Gastroesophageal sphincter (tissue), 4 donors: ENCODE measurements at regions not wholly inside any gene's neighbourhood (a gene's known extent, or its start where the extent isn't known, plus 50 kb on each side); places are given as distances from the start of the nearest gene placed in this dataset.

Experiments used
- ATAC-seq: fragments of 150-250 bp; one replicate; pipeline ENCODE4 v1.9.1; 2016; ENCODE audit warnings: mild to moderate bottlenecking, moderate library complexity
- H3K27ac ChIP-seq, 4 donors: fragments of 200-600 bp; sonication (generic) in 3 of 4; 1 replicate in 3 of 4; 2 replicates in 1 of 4; pipeline ENCODE4 v1.5.1; 2016 to 2019
- H3K27me3 ChIP-seq: fragments of 200-600 bp; sonication (generic); one replicate; pipeline ENCODE4 v1.5.1; 2019
- H3K36me3 ChIP-seq, 2 donors: fragments of 200-600 bp; sonication (generic); one replicate each; pipeline ENCODE4 v1.5.1; 2019; ENCODE audit warnings: control low read depth in 1 of 2
- H3K4me1 ChIP-seq, 3 donors: fragments of 200-600 bp; sonication (generic); 1 replicate in 2 of 3; 2 replicates in 1 of 3; pipeline ENCODE4 v1.5.1; 2016 to 2019; ENCODE audit warnings: control low read depth in 2 of 3
- H3K4me3 ChIP-seq, 2 donors: fragments of 200-600 bp; sonication (generic); one replicate each; pipeline ENCODE4 v1.5.1; 2019; ENCODE audit warnings: mild to moderate bottlenecking in 1 of 2, moderate library complexity in 1 of 2
- H3K9me3 ChIP-seq, 3 donors: fragments of 200-600 bp; sonication (generic); one replicate each; pipeline ENCODE4 v1.5.1; 2017 to 2019; ENCODE audit warnings: control low read depth in 2 of 3
- EP300 ChIP-seq: sonication (generic); formaldehyde crosslinking; IDR thresholded peaks from one replicate; pipeline ENCODE4 v1.6.1; 2017; ENCODE audit warnings: antibody characterized with exemption, mild to moderate bottlenecking
- POLR2A ChIP-seq, 2 donors: fragments of 450-650 bp; IDR thresholded peaks; one replicate each; pipeline ENCODE4 v1.6.1; 2017; ENCODE audit warnings: antibody characterized with exemption in 2 of 2, mild to moderate bottlenecking in 2 of 2, moderate library complexity in 1 of 2
- POLR2AphosphoS5 ChIP-seq: sonication (generic); formaldehyde crosslinking; IDR thresholded peaks from one replicate; pipeline ENCODE4 v1.6.1; 2017; ENCODE audit warnings: antibody characterized with exemption
- WGBS, 2 donors: methylation state at CpG; one replicate each; pipeline ENCODE4 v1.1.5; 2018; ENCODE audit warnings: low coverage in 1 of 2; 5-methylcytosine and 5-hydroxymethylcytosine counted together
- TF ChIP-seq, protein P1 (sequence below), 4 experiments: fragments of 200-600 bp in 2 of 4; fragments of 450-650 bp in 2 of 4; sonication (generic) in 1 of 4; IDR thresholded peaks; one replicate each; pipeline ENCODE4 v1.5.1; 2017 to 2019; ENCODE audit warnings: antibody characterized with exemption in 4 of 4, mild to moderate bottlenecking in 2 of 4, moderate library complexity in 2 of 4

DNA sequence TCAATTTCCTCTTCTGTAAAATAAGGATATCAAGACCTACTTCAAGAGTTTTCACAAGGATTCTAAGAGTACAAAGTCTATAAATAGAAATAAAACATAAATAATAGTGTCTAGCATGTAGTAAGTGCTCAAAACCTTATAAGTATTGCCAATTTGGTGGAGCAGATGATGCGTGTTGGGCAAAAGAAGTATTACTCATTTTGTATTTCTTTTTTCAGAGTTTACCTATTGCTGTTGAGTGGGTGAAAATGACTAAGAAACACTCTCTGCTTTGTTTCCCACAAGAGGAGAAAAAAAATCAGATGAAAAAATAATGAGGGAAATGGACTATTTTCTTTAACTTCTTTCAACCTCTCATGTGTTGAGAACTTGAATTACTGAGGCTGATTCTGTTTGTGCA is 103.3 kb upstream of the KCNK2 start:
- TF ChIP-seq, protein P1, sequence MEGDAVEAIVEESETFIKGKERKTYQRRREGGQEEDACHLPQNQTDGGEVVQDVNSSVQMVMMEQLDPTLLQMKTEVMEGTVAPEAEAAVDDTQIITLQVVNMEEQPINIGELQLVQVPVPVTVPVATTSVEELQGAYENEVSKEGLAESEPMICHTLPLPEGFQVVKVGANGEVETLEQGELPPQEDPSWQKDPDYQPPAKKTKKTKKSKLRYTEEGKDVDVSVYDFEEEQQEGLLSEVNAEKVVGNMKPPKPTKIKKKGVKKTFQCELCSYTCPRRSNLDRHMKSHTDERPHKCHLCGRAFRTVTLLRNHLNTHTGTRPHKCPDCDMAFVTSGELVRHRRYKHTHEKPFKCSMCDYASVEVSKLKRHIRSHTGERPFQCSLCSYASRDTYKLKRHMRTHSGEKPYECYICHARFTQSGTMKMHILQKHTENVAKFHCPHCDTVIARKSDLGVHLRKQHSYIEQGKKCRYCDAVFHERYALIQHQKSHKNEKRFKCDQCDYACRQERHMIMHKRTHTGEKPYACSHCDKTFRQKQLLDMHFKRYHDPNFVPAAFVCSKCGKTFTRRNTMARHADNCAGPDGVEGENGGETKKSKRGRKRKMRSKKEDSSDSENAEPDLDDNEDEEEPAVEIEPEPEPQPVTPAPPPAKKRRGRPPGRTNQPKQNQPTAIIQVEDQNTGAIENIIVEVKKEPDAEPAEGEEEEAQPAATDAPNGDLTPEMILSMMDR (IDR thresholded peaks at IDR 0.05), result no peak
- TF ChIP-seq EP300 (no peak), POLR2AphosphoS5 (no peak), POLR2A (IDR thresholded peaks at IDR 0.05) (no peak)
- H3K4me3 ChIP-seq, result no peak overlapping the region
- 88 to 94% methylated on average over 1 of the region's 1 CpG for WGBS, 2 donors

DNA sequence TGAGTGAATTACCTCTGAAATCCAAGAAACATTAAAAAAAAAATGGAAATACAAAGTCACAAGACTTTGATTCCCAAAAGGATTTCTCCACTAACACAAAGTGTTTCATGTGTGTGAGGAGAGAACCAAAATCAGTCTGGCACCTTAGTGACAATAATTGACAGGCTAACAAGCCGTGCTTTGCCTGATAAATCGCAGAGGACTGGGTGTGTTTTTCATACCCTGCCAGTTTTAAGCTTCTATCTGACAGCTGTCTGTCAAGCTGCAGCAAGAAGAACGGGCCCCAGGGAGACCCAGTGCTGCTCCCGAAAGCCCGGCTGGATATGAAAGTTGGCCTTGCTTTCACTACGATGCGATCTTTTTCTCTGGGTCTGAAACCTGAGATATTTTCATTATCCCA is 101.6 kb upstream of the KCNK2 start:
- no peaks in the 10 kb centered on the region for H3K27me3 ChIP-seq
- WGBS, 2 donors, result 71 to 82% methylated on average over 7 of the region's 7 CpGs
- H3K4me1 ChIP-seq, result no peaks in the 10 kb centered on the region
- no peak for ATAC-seq
- peaks cover 0 to 16% (median 0%) of the 10 kb centered on the region in 3 donors for H3K9me3 ChIP-seq
- H3K27ac ChIP-seq, result no peak overlapping the region
- no peaks in the 10 kb centered on the region for H3K36me3 ChIP-seq
- TF ChIP-seq POLR2A (IDR thresholded peaks at IDR 0.05) (no peak), POLR2AphosphoS5 (no peak), EP300 (no peak)
- TF ChIP-seq, protein P1 (IDR thresholded peaks at IDR 0.05), result no peak
- H3K4me3 ChIP-seq, result no peak overlapping the region

More for the DNA sequence above, 103.3 kb upstream of the KCNK2 start:
- no peak overlapping the region for H3K27ac ChIP-seq
- no peak for ATAC-seq
- H3K9me3 ChIP-seq, result no peaks in the 10 kb centered on the region
- H3K27me3 ChIP-seq, result peaks cover 6% of the 10 kb centered on the region
- no peaks in the 10 kb centered on the region for H3K4me1 ChIP-seq
- no peaks in the 10 kb centered on the region for H3K36me3 ChIP-seq

DNA sequence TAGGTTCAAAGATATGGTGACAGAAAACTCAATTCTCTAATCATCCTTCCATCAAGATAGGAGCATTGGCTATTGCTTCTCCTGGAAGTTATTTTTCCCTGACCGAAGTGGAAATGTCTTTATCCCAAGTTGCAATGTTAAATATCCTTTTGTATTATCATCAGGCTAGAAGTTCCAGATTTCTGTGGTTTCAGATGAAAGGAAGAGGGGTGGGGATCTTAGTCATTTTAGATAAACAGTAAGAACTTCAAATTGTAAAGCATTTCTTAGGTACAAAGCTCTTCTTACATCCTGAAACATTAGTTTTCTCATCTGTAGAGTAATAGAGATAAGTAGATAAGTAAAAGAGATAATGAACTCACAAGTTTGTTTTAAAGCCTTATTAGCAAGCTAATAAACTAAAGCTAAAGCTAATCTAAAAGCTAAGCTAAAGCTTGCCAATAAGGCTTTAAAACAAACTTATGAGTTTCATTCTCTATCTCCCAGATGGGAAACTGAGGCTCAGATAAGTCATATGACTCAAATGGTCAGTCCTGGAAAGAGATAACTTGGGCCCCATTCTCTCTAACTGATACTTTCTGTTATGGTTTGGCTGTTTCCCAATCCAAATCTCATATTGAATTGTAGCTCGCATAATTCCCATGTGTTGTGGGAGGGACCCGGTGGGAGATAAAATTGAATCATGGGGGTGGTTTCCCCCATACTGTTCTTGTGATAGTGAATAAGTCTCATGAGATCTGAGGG is 99.2 kb upstream of the KCNK2 start:
- Histone ChIP-seq H3K27me3 (no peaks in the 10 kb centered on the region), H3K4me1 (no peaks in the 10 kb centered on the region), H3K4me3 (no peak overlapping the region), H3K36me3 (no peaks in the 10 kb centered on the region), H3K9me3 (peaks cover 0 to 16% (median 0%) of the 10 kb centered on the region in 3 donors), H3K27ac (no peak overlapping the region)
- 86 to 92% methylated on average over 2 to 3 of the region's 3 CpGs for WGBS, 2 donors
- TF ChIP-seq EP300 (no peak), POLR2A (IDR thresholded peaks at IDR 0.05) (no peak), POLR2AphosphoS5 (no peak)
- TF ChIP-seq, protein P1 (IDR thresholded peaks at IDR 0.05), result no peak
- no peak for ATAC-seq

DNA sequence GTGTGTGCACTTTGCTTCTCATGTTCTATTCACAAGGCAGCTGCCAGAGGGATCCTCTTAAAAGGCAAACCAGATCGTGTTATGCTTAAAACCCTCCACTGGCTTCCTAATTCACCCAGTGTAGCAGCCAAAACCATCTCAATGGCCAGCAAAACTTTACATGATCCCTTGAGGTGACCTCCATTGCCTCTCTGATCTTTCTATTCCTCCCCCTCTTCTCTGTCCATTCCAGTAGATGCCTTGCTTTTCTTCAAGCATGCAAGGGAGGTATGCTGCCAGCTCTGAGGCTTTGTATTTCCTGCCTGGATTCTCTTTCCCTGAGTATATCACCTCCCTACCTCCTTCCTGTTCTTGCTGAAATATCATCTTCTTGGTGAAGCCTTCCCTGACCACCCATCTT is 93.2 kb upstream of the KCNK2 start:
- Histone ChIP-seq H3K36me3 (no peaks in the 10 kb centered on the region), H3K4me1 (no peaks in the 10 kb centered on the region), H3K9me3 (peaks cover 0 to 15% (median 0%) of the 10 kb centered on the region in 3 donors), H3K27me3 (no peaks in the 10 kb centered on the region), H3K4me3 (no peak overlapping the region), H3K27ac (no peak overlapping the region)
- no peak for TF ChIP-seq POLR2AphosphoS5
- TF ChIP-seq POLR2A (IDR thresholded peaks at IDR 0.05), result no peak
- no peak for TF ChIP-seq EP300
- TF ChIP-seq, protein P1 (IDR thresholded peaks at IDR 0.05), result no peak
- ATAC-seq, result no peak
- 50% methylated on average over 1 of the region's 1 CpG; no CpG with 5 or more reads in 1 of the 2 donors for WGBS, 2 donors

DNA sequence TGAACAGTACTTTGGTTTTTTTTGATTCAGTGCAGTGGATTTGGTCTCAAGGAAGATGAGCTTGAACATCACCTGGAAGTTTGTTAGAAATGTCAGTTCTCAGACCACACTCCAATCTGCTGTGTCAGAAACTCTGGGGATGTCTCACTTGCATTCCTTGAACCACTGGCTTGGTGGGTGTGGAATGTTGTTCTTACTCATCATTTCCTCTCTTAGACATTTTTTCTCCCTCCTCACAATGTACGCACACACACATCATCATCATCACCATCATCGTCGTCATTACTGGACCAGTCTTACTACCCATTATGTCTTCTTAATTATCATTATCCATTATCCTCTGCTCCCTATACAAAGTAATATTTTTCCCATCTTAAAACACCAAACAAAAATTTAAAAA is 91.9 kb upstream of the KCNK2 start:
- peaks cover 0 to 2% (median 0%) of the 10 kb centered on the region in 3 donors for H3K9me3 ChIP-seq
- no peak for ATAC-seq
- H3K4me3 ChIP-seq, result no peak overlapping the region
- WGBS, 2 donors, result 96 to 100% methylated on average over 3 of the region's 3 CpGs
- H3K4me1 ChIP-seq, result no peaks in the 10 kb centered on the region
- no peaks in the 10 kb centered on the region for H3K27me3 ChIP-seq
- TF ChIP-seq POLR2A (IDR thresholded peaks at IDR 0.05), result no peak
- TF ChIP-seq EP300, result no peak
- TF ChIP-seq POLR2AphosphoS5, result no peak
- TF ChIP-seq, protein P1 (IDR thresholded peaks at IDR 0.05), result no peak
- no peak overlapping the region for H3K27ac ChIP-seq
- H3K36me3 ChIP-seq, result no peaks in the 10 kb centered on the region
